HEK293T (cell line): ENCODE measurements at regions not wholly inside any gene's neighbourhood (a gene's known extent, or its start where the extent isn't known, plus 50 kb on each side); places are given as distances from the start of the nearest gene placed in this dataset.

ENCODE experiments used
- ARNT ChIP-seq: fragments of 450-650 bp; IDR thresholded peaks from 2 replicates; pipeline ENCODE4 v1.6.1; 2017; ENCODE audit warnings: mild to moderate bottlenecking
- BHLHE40 ChIP-seq: fragments of 450-650 bp; IDR thresholded peaks from 2 replicates; pipeline ENCODE4 v1.6.1; 2016; ENCODE audit warnings: mild to moderate bottlenecking, moderate library complexity, borderline replicate concordance
- CTBP1 ChIP-seq: fragments of 450-650 bp; IDR thresholded peaks from 2 replicates; pipeline ENCODE4 v1.6.1; 2016; ENCODE audit warnings: borderline replicate concordance
- ELF4 ChIP-seq: fragments of 450-650 bp; IDR thresholded peaks from 2 replicates; pipeline ENCODE4 v1.6.1; 2017; ENCODE audit warnings: antibody characterized with exemption
- FOXM1 ChIP-seq: fragments of 450-650 bp; IDR thresholded peaks from 2 replicates; pipeline ENCODE4 v1.6.1; 2017; ENCODE audit warnings: mild to moderate bottlenecking, borderline replicate concordance
- L3MBTL2 ChIP-seq: fragments of 450-650 bp; conservative IDR thresholded peaks from 2 replicates; pipeline ENCODE4 v1.6.1; 2016; ENCODE audit warnings: mild to moderate bottlenecking
- LEF1 ChIP-seq: fragments of 450-650 bp; IDR thresholded peaks from 2 replicates; pipeline ENCODE4 v1.6.1; 2017; ENCODE audit warnings: mild to moderate bottlenecking, borderline replicate concordance
- NFRKB ChIP-seq: fragments of 450-650 bp; IDR thresholded peaks from 2 replicates; pipeline ENCODE4 v1.6.1; 2016; ENCODE audit warnings: mild to moderate bottlenecking, moderate library complexity
- SP1 ChIP-seq: fragments of 450-650 bp; IDR thresholded peaks from 2 replicates; pipeline ENCODE4 v1.6.1; 2017
- SUZ12 ChIP-seq: fragments of 450-650 bp; IDR thresholded peaks from 2 replicates; pipeline ENCODE4 v1.6.1; 2016; ENCODE audit warnings: mild to moderate bottlenecking
- TARDBP ChIP-seq: fragments of 450-650 bp; IDR thresholded peaks from 2 replicates; pipeline ENCODE4 v1.6.1; 2016
- ZNF384 ChIP-seq: fragments of 450-650 bp; IDR thresholded peaks from 2 replicates; pipeline ENCODE4 v1.6.1; 2016
- TF ChIP-seq, protein P1 (sequence below): fragments of 450-650 bp; IDR thresholded peaks from 2 replicates; pipeline ENCODE4 v1.6.1; 2016

GRCh38 chr18:24941174-24941951 is 410.6 kb downstream of the ZNF521 start:
- TF ChIP-seq BHLHE40, result no peak
- TF ChIP-seq ZNF384, result no peak
- TF ChIP-seq FOXM1, result no peak
- TF ChIP-seq SP1, result no peak
- no peak for TF ChIP-seq NFRKB
- TF ChIP-seq SUZ12, result no peak
- no peak for TF ChIP-seq ARNT
- TF ChIP-seq, protein P1, sequence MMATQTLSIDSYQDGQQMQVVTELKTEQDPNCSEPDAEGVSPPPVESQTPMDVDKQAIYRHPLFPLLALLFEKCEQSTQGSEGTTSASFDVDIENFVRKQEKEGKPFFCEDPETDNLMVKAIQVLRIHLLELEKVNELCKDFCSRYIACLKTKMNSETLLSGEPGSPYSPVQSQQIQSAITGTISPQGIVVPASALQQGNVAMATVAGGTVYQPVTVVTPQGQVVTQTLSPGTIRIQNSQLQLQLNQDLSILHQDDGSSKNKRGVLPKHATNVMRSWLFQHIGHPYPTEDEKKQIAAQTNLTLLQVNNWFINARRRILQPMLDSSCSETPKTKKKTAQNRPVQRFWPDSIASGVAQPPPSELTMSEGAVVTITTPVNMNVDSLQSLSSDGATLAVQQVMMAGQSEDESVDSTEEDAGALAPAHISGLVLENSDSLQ, result no peak
- TF ChIP-seq TARDBP, result no peak
- no peak for TF ChIP-seq CTBP1
- TF ChIP-seq LEF1, result no peak
- no peak for TF ChIP-seq ELF4
- no peak for TF ChIP-seq L3MBTL2
